ENCODE measurements at regions not wholly inside any gene's neighbourhood (a gene's known extent, or its start where the extent isn't known, plus 50 kb on each side); places are given as distances from the start of the nearest gene placed in this dataset.

- H2AFZ ChIP-seq: no peak overlapping the region
These were observed 310.3 kb upstream of the AKR1E2 start for GRCh38 chr10:4515721-4516120.

GRCh38 chr10:4514445-4515108, 311.4 kb upstream of the AKR1E2 start:
- Histone ChIP-seq H3K36me3 (replicated peaks; ENCODE audit: insufficient read depth, low read depth) (no peaks in the 10 kb centered on the region), H4K20me1 (ENCODE audit: insufficient read depth, poor library complexity, severe bottlenecking) (no peaks in the 10 kb centered on the region), H3K9me3 (ENCODE audit: low read depth) (no peaks in the 10 kb centered on the region), H3K27ac (no peak overlapping the region), H3K9me2 (replicated peaks; ENCODE audit: insufficient read depth) (no peaks in the 10 kb centered on the region), H3K27me3 (no peaks in the 10 kb centered on the region), H3K4me1 (ENCODE audit: insufficient read depth) (no peaks in the 10 kb centered on the region), H3K79me2 (no peaks in the 10 kb centered on the region), H3K4me3 (no peak overlapping the region), H2AFZ (no peak overlapping the region), H3K4me2 (no peak overlapping the region)
- TF ChIP-seq CTCF (IDR thresholded peaks at IDR 0.05; ENCODE audit: poor library complexity): no peak
- no peak for TF ChIP-seq EZH2 (IDR thresholded peaks at IDR 0.05; ENCODE audit: borderline replicate concordance)
- no peak for TF ChIP-seq EZH2phosphoT487 (IDR thresholded peaks at IDR 0.05; ENCODE audit: low read depth, severe bottlenecking, unreplicated experiment)
- DNase-seq (ENCODE audit: low spot score): no peak
- WGBS (ENCODE audit: low lambda C conversion rate, missing lambda C conversion rate): 94% methylated on average over 19 of the region's 19 CpGs

More at GRCh38 chr10:4515721-4516120, 310.3 kb upstream of the AKR1E2 start:
- no peak for DNase-seq (ENCODE audit: low spot score)
- H3K27me3 ChIP-seq: no peaks in the 10 kb centered on the region
- H3K36me3 ChIP-seq (replicated peaks; ENCODE audit: insufficient read depth, low read depth): no peaks in the 10 kb centered on the region
- TF ChIP-seq EZH2 (IDR thresholded peaks at IDR 0.05; ENCODE audit: borderline replicate concordance): no peak
- no peak for TF ChIP-seq CTCF (IDR thresholded peaks at IDR 0.05; ENCODE audit: poor library complexity)
- TF ChIP-seq EZH2phosphoT487 (IDR thresholded peaks at IDR 0.05; ENCODE audit: low read depth, severe bottlenecking, unreplicated experiment): no peak
- WGBS (ENCODE audit: low lambda C conversion rate, missing lambda C conversion rate): 87% methylated on average over 5 of the region's 5 CpGs
- no peak overlapping the region for H3K4me3 ChIP-seq
- H3K9me3 ChIP-seq (ENCODE audit: low read depth): no peaks in the 10 kb centered on the region
- H3K27ac ChIP-seq: no peak overlapping the region
- H3K4me2 ChIP-seq: no peak overlapping the region
- no peaks in the 10 kb centered on the region for H4K20me1 ChIP-seq (ENCODE audit: insufficient read depth, poor library complexity, severe bottlenecking)
- no peaks in the 10 kb centered on the region for H3K4me1 ChIP-seq (ENCODE audit: insufficient read depth)
- H3K9me2 ChIP-seq (replicated peaks; ENCODE audit: insufficient read depth): no peaks in the 10 kb centered on the region
- no peaks in the 10 kb centered on the region for H3K79me2 ChIP-seq

- TF ChIP-seq CTCF (IDR thresholded peaks at IDR 0.05; ENCODE audit: poor library complexity) (peak; percentile 53), EZH2 (IDR thresholded peaks at IDR 0.05; ENCODE audit: borderline replicate concordance) (no peak)
- H4K20me1 ChIP-seq (ENCODE audit: insufficient read depth, poor library complexity, severe bottlenecking): no peaks in the 10 kb centered on the region
- H3K9me2 ChIP-seq (replicated peaks; ENCODE audit: insufficient read depth): no peaks in the 10 kb centered on the region
- H3K27me3 ChIP-seq: no peaks in the 10 kb centered on the region
- no peak overlapping the region for H3K4me2 ChIP-seq
- H3K27ac ChIP-seq: peak overlapping the region; percentile 1
- H3K4me3 ChIP-seq: no peak overlapping the region
- H3K9me3 ChIP-seq (ENCODE audit: low read depth): no peaks in the 10 kb centered on the region
- WGBS (ENCODE audit: low lambda C conversion rate, missing lambda C conversion rate): 39% methylated on average over 6 of the region's 6 CpGs
- no peaks in the 10 kb centered on the region for H3K79me2 ChIP-seq
- H2AFZ ChIP-seq: no peak overlapping the region
- H3K36me3 ChIP-seq (replicated peaks; ENCODE audit: insufficient read depth, low read depth): no peaks in the 10 kb centered on the region
- no peaks in the 10 kb centered on the region for H3K4me1 ChIP-seq (ENCODE audit: insufficient read depth)
- DNase-seq (ENCODE audit: low spot score): peak; percentile 66
These were observed 313.3 kb upstream of the AKR1E2 start for GRCh38 chr10:4512671-4513240.
